Neural cell (in vitro differentiated cells): ENCODE measurements at regions not wholly inside any gene's neighbourhood (a gene's known extent, or its start where the extent isn't known, plus 50 kb on each side); places are given as distances from the start of the nearest gene placed in this dataset.

Experiments
- H2AFZ ChIP-seq: fragments of 200-600, 300-800 bp; sonication (generic), shearing (Covaris generic); 2 replicates; pipeline ENCODE4 v1.6.0; 2014; ENCODE audit warnings: low read depth, mild to moderate bottlenecking, antibody characterized with exemption, low read length, moderate library complexity
- H3F3A ChIP-seq: fragments of 200-600 bp; shearing (Covaris generic); 2 replicates; pipeline ENCODE4 v1.6.1; 2016; ENCODE audit warnings: mild to moderate bottlenecking, moderate library complexity, mixed read lengths, antibody characterized with exemption, low read length; ENCODE audit not compliant: insufficient read depth, poor library complexity, severe bottlenecking
- H3K27ac ChIP-seq: fragments of 200-600, 300-800 bp; sonication (generic), shearing (Covaris generic); 2 replicates; pipeline ENCODE4 v1.5.1; 2014; ENCODE audit warnings: mild to moderate bottlenecking, low read length, moderate library complexity
- H3K27me3 ChIP-seq: fragments of 300-800, 200-600 bp; sonication (generic), shearing (Covaris generic); 2 replicates; pipeline ENCODE4 v1.6.0; 2014; ENCODE audit warnings: mild to moderate bottlenecking, low read depth, low read length, moderate library complexity; ENCODE audit not compliant: insufficient read depth
- H3K36me3 ChIP-seq: fragments of 300-800, 200-600 bp; sonication (generic), shearing (Covaris generic); 2 replicates; pipeline ENCODE4 v1.5.1; 2014; ENCODE audit warnings: mild to moderate bottlenecking, antibody characterized with exemption, low read length, moderate library complexity; ENCODE audit not compliant: insufficient read depth
- H3K4me2 ChIP-seq: fragments of 300-800, 200-600 bp; sonication (generic), shearing (Covaris generic); 2 replicates; pipeline ENCODE4 v1.6.0; 2014; ENCODE audit warnings: mild to moderate bottlenecking, low read length
- H3K4me3 ChIP-seq: fragments of 300-800, 200-600 bp; sonication (generic), shearing (Covaris generic); 2 replicates; pipeline ENCODE4 v1.5.1; 2014; ENCODE audit warnings: mild to moderate bottlenecking, low read length, moderate library complexity
- H3K79me2 ChIP-seq: fragments of 200-600 bp; shearing (Covaris generic); replicated peaks from 2 replicates; pipeline ENCODE4 v1.6.0; 2014; ENCODE audit warnings: mild to moderate bottlenecking, low read length, moderate library complexity; ENCODE audit not compliant: insufficient read depth
- H3K9ac ChIP-seq: fragments of 300-800, 200-600 bp; sonication (generic), shearing (Covaris generic); 2 replicates; pipeline ENCODE4 v1.6.1; 2016; ENCODE audit warnings: mild to moderate bottlenecking, low read length, mixed read lengths
- H3K9me2 ChIP-seq: fragments of 200-600 bp; shearing (Covaris generic); 2 replicates; pipeline ENCODE4 v1.6.1; 2016; ENCODE audit warnings: mild to moderate bottlenecking, low read length, mixed read lengths; ENCODE audit not compliant: insufficient read depth
- H3K9me3 ChIP-seq: fragments of 200-600, 300-800 bp; sonication (generic), shearing (Covaris generic); 2 replicates; pipeline ENCODE4 v1.6.1; 2016; ENCODE audit warnings: mild to moderate bottlenecking, mixed run types, low read length, moderate library complexity, mixed read lengths
- H4K20me1 ChIP-seq: fragments of 200-600 bp; shearing (Covaris generic); 2 replicates; pipeline ENCODE4 v1.6.1; 2016; ENCODE audit warnings: mild to moderate bottlenecking, mixed run types; ENCODE audit not compliant: insufficient read depth
- EP300 ChIP-seq: fragments of 450-650 bp; conservative IDR thresholded peaks from 2 replicates; pipeline ENCODE4 v1.6.1; 2014; ENCODE audit warnings: antibody characterized with exemption, mild to moderate bottlenecking, moderate library complexity; ENCODE audit not compliant: poor library complexity, severe bottlenecking
- EZH2 ChIP-seq: fragments of 200-600, 300-800 bp; shearing (Covaris generic), sonication (generic); IDR thresholded peaks from 2 replicates; pipeline ENCODE4 v1.6.1; 2014; ENCODE audit warnings: antibody characterized with exemption, low read length, borderline replicate concordance, mild to moderate bottlenecking; ENCODE audit not compliant: insufficient read depth, poor library complexity, severe bottlenecking
- MXI1 ChIP-seq: fragments of 450-650 bp; conservative IDR thresholded peaks from 2 replicates; pipeline ENCODE4 v1.6.1; 2014; ENCODE audit warnings: antibody characterized with exemption, mild to moderate bottlenecking; ENCODE audit not compliant: poor library complexity, severe bottlenecking
- POLR2AphosphoS5 ChIP-seq: IDR thresholded peaks from 2 replicates; pipeline ENCODE4 v1.6.1; 2012
- RAD21 ChIP-seq: fragments of 450-650 bp; conservative IDR thresholded peaks from 2 replicates; pipeline ENCODE4 v1.6.1; 2014; ENCODE audit warnings: antibody characterized with exemption, mild to moderate bottlenecking, moderate library complexity
- SMC3 ChIP-seq: fragments of 450-650 bp; conservative IDR thresholded peaks from 2 replicates; pipeline ENCODE4 v1.6.1; 2014; ENCODE audit warnings: antibody characterized with exemption, mild to moderate bottlenecking, moderate library complexity; ENCODE audit not compliant: poor library complexity
- TAF1 ChIP-seq: IDR thresholded peaks from 2 replicates; pipeline ENCODE4 v1.6.1; 2012; ENCODE audit warnings: low read depth
- TF ChIP-seq, protein P1 (sequence below): fragments of 450-650 bp; IDR thresholded peaks from 2 replicates; pipeline ENCODE4 v1.5.1; 2014; ENCODE audit warnings: antibody characterized with exemption, mild to moderate bottlenecking, moderate library complexity; ENCODE audit not compliant: poor library complexity, severe bottlenecking
- TF ChIP-seq, protein P2 (sequence below): IDR thresholded peaks from 2 replicates; pipeline ENCODE4 v1.6.1; 2012; ENCODE audit warnings: borderline replicate concordance

DNA sequence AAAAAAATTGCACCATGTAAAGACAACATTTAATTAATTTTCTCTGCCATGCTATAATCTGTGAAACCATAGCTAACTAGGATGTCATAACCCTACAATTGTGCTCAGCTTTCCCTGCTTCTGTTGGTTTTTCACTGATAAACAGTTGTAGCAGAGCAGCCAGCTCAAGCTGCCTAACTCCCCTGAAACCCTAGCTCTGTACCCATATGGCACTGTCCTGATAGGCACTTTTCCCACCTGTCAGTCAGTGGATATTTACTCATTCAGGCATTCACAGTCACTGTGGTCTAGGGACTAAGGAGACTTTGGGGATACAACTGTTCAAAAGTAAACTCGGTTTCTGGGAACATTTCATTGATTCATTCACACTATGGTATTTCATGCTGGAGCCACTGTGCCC lies 407.0 kb downstream of the DSEL start:
- H3K4me3 ChIP-seq = no peak overlapping the region
- no peaks in the 10 kb centered on the region for H3K9me2 ChIP-seq
- H3K9me3 ChIP-seq = no peaks in the 10 kb centered on the region
- H3K27ac ChIP-seq = no peak overlapping the region
- TF ChIP-seq SMC3 (no peak), EP300 (no peak), TAF1 (no peak), EZH2 (no peak), RAD21 (no peak), POLR2AphosphoS5 (no peak), MXI1 (no peak)
- TF ChIP-seq, protein P1, sequence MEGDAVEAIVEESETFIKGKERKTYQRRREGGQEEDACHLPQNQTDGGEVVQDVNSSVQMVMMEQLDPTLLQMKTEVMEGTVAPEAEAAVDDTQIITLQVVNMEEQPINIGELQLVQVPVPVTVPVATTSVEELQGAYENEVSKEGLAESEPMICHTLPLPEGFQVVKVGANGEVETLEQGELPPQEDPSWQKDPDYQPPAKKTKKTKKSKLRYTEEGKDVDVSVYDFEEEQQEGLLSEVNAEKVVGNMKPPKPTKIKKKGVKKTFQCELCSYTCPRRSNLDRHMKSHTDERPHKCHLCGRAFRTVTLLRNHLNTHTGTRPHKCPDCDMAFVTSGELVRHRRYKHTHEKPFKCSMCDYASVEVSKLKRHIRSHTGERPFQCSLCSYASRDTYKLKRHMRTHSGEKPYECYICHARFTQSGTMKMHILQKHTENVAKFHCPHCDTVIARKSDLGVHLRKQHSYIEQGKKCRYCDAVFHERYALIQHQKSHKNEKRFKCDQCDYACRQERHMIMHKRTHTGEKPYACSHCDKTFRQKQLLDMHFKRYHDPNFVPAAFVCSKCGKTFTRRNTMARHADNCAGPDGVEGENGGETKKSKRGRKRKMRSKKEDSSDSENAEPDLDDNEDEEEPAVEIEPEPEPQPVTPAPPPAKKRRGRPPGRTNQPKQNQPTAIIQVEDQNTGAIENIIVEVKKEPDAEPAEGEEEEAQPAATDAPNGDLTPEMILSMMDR = no peak
- TF ChIP-seq, protein P2, sequence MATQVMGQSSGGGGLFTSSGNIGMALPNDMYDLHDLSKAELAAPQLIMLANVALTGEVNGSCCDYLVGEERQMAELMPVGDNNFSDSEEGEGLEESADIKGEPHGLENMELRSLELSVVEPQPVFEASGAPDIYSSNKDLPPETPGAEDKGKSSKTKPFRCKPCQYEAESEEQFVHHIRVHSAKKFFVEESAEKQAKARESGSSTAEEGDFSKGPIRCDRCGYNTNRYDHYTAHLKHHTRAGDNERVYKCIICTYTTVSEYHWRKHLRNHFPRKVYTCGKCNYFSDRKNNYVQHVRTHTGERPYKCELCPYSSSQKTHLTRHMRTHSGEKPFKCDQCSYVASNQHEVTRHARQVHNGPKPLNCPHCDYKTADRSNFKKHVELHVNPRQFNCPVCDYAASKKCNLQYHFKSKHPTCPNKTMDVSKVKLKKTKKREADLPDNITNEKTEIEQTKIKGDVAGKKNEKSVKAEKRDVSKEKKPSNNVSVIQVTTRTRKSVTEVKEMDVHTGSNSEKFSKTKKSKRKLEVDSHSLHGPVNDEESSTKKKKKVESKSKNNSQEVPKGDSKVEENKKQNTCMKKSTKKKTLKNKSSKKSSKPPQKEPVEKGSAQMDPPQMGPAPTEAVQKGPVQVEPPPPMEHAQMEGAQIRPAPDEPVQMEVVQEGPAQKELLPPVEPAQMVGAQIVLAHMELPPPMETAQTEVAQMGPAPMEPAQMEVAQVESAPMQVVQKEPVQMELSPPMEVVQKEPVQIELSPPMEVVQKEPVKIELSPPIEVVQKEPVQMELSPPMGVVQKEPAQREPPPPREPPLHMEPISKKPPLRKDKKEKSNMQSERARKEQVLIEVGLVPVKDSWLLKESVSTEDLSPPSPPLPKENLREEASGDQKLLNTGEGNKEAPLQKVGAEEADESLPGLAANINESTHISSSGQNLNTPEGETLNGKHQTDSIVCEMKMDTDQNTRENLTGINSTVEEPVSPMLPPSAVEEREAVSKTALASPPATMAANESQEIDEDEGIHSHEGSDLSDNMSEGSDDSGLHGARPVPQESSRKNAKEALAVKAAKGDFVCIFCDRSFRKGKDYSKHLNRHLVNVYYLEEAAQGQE = no peak
- H2AFZ ChIP-seq = no peak overlapping the region
- H3F3A ChIP-seq = no peaks in the 10 kb centered on the region
- no peaks in the 10 kb centered on the region for H4K20me1 ChIP-seq
- H3K79me2 ChIP-seq = no peaks in the 10 kb centered on the region
- H3K27me3 ChIP-seq = no peaks in the 10 kb centered on the region
- no peaks in the 10 kb centered on the region for H3K36me3 ChIP-seq
- no peak overlapping the region for H3K9ac ChIP-seq
- H3K4me2 ChIP-seq = no peak overlapping the region

DNA sequence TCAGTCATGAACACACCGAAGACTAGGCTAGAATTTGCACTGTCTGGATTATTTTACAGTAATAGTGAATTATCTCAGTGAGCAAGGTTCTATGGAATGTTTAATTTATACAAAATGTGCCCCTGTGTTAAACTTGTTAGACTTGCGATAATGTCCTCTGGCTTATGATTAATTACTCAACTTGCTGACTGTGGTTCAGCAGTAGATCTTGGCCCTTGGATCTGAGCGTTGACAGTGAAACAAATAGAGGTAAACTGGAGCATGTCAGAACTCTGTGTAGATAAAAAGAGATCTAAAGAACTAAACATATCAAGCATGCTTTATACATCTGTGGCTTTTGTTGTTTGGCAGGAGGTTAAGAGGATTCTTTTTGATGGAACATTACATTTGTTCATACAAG lies 407.6 kb downstream of the DSEL start:
- H3K27me3 ChIP-seq = no peaks in the 10 kb centered on the region
- no peak for TF ChIP-seq SMC3
- TF ChIP-seq MXI1 = no peak
- TF ChIP-seq, protein P2 = no peak
- TF ChIP-seq POLR2AphosphoS5 = no peak
- TF ChIP-seq, protein P1 = no peak
- no peak for TF ChIP-seq TAF1
- TF ChIP-seq EZH2 = no peak
- no peak for TF ChIP-seq RAD21
- no peak for TF ChIP-seq EP300
- no peak overlapping the region for H2AFZ ChIP-seq
- no peak overlapping the region for H3K9ac ChIP-seq
- no peaks in the 10 kb centered on the region for H3K9me3 ChIP-seq
- H3K4me3 ChIP-seq = no peak overlapping the region
- no peaks in the 10 kb centered on the region for H3K36me3 ChIP-seq
- no peaks in the 10 kb centered on the region for H3K9me2 ChIP-seq
- H3K27ac ChIP-seq = no peak overlapping the region
- H3K4me2 ChIP-seq = no peak overlapping the region
- no peaks in the 10 kb centered on the region for H4K20me1 ChIP-seq
- H3F3A ChIP-seq = no peaks in the 10 kb centered on the region
- H3K79me2 ChIP-seq = no peaks in the 10 kb centered on the region
